Naive B cell (primary cell): ENCODE measurements at regions not wholly inside any gene's neighbourhood (a gene's known extent, or its start where the extent isn't known, plus 50 kb on each side); places are given as distances from the start of the nearest gene placed in this dataset.

Experiments
- ATAC-seq, 2 donors: fragments of 150-1000 bp; cut with Tn5 transposase; 2 replicates each; pipeline ENCODE4 v1.10.0; 2021; ENCODE audit warnings: low read depth in 2 of 2, mild to moderate bottlenecking in 2 of 2, moderate library complexity in 2 of 2
- DNase-seq: peaks from one replicate; pipeline ENCODE4 v3.0.0; 2022
- H3K27ac Mint-ChIP-seq, 6 donors: one replicate each; pipeline ENCODE4 v1.8.0; 2020 to 2022; ENCODE audit warnings: mild to moderate bottlenecking in 6 of 6, mixed read lengths in 6 of 6, moderate library complexity in 5 of 6, inconsistent platforms in 2 of 6
- H3K27me3 Mint-ChIP-seq, 3 donors: one replicate each; pipeline ENCODE4 v1.8.0; 2021 to 2022; ENCODE audit warnings: mixed read lengths in 3 of 3, mild to moderate bottlenecking in 1 of 3
- H3K36me3 Mint-ChIP-seq, 2 donors: one replicate each; pipeline ENCODE4 v1.8.0; 2020 to 2022; ENCODE audit warnings: mixed read lengths in 2 of 2, inconsistent platforms in 1 of 2, mild to moderate bottlenecking in 1 of 2
- H3K4me1 Mint-ChIP-seq, 3 donors: one replicate each; pipeline ENCODE4 v1.8.0; 2020 to 2022; ENCODE audit warnings: mixed read lengths in 3 of 3, inconsistent platforms in 1 of 3, mild to moderate bottlenecking in 1 of 3, moderate library complexity in 1 of 3
- H3K4me3 Mint-ChIP-seq, 8 donors: one replicate each; pipeline ENCODE4 v1.8.0; 2020 to 2022; ENCODE audit warnings: mild to moderate bottlenecking in 8 of 8, mixed read lengths in 8 of 8, moderate library complexity in 8 of 8, inconsistent platforms in 2 of 8
- H3K9me3 Mint-ChIP-seq, 7 donors: one replicate each; pipeline ENCODE4 v1.8.0; 2020 to 2022; ENCODE audit warnings: mixed read lengths in 7 of 7, mild to moderate bottlenecking in 5 of 7, inconsistent platforms in 2 of 7, moderate library complexity in 1 of 7

DNA sequence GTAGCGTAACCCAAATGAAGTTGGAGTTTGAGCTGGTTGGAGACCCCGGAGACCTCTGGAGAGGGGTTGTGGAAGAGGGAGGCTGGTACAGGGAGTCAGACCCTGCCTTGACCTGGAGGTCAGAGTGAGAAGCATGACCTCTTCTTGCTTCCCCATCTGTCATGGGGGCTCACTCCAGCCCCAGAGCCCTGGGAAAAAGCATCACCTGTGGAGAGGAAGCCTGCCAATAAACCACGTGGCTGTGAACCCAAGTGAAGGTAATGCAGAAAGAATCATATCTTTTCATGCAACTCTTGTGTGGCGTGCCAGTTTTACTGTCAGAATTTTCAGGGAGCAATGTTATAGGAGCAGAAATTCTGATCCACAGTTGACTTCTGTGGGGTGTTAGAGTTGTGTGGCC, 178.5 kb upstream of the PRICKLE1 start:
- Mint-ChIP-seq H3K27me3 (peaks cover 0 to 6% (median 0%) of the 10 kb centered on the region in 3 donors), H3K4me3 (no peak overlapping the region)

DNA sequence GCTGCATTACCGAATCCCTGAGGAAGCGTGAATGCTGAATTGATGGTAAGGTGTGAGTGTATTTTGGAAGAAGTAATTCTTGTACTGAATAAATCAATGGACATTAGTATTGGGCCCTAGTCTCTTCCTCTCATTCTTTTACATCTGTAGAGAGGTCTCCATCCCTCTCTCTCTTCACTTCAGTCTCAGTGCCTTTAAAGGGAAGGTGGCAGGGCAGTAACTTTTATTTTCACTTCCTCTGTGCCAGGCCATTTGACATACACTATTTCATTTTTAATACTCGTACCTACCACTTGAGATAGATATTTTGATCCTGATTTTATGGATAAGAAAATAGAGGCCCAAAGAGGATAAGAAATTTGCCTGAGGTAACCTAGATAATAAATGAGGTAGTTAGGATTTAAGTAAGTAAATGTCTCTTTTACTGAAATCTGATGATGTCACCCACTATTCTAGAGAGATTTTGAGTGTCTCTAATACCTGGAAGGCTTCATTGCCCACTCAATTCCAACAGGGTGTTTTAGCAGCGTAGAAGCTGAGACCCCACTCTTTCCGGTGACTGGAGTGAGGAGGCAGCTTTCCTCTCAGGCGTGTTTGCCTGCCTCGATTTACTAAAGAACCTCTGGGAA, 177.9 kb upstream of the PRICKLE1 start:
- no peak overlapping the region for H3K27ac Mint-ChIP-seq
- H3K36me3 Mint-ChIP-seq, result no peaks in the 10 kb centered on the region
- H3K4me3 Mint-ChIP-seq, result no peak overlapping the region
- ATAC-seq (no peak), DNase-seq (no peak)
- H3K9me3 Mint-ChIP-seq, result peaks cover 0 to 11% (median 5%) of the 10 kb centered on the region in 7 donors
- H3K4me1 Mint-ChIP-seq, result no peaks in the 10 kb centered on the region
- H3K27me3 Mint-ChIP-seq, result peaks cover 0 to 5% (median 0%) of the 10 kb centered on the region in 3 donors

More for the DNA sequence above, 178.5 kb upstream of the PRICKLE1 start:
- Mint-ChIP-seq H3K27ac (no peak overlapping the region), H3K36me3 (no peaks in the 10 kb centered on the region), H3K4me1 (no peaks in the 10 kb centered on the region), H3K9me3 (peaks cover under 1 to 12% (median 4%) of the 10 kb centered on the region in 7 donors)
- ATAC-seq, result no peak
- DNase-seq, result no peak

DNA sequence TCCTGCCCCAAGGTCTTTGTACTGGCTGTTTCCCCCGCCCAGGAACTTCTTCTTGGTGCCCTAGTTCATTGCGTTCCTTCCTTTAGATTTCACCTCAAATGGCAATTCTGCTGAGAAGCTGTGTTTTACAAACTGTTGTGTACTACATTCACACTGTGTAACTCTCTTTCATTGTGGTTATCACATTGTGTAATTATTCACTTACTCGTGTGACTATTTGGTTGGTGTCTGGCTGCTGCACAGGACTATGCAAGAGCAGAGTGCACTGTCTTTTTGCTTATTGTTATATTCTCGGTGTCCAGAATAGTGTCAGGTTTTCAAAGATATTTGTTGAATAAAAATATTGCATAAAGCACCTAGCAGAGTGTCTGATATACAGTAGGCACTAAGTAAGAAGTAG, 177.2 kb upstream of the PRICKLE1 start:
- H3K9me3 Mint-ChIP-seq, result peaks cover 0 to 8% (median 4%) of the 10 kb centered on the region in 7 donors
- DNase-seq, result no peak
- H3K27me3 Mint-ChIP-seq, result peaks cover 0 to 5% (median 0%) of the 10 kb centered on the region in 3 donors
- H3K27ac Mint-ChIP-seq, result no peak overlapping the region
- H3K4me1 Mint-ChIP-seq, result no peaks in the 10 kb centered on the region
- no peak for ATAC-seq
- no peak overlapping the region for H3K4me3 Mint-ChIP-seq
- H3K36me3 Mint-ChIP-seq, result no peaks in the 10 kb centered on the region

DNA sequence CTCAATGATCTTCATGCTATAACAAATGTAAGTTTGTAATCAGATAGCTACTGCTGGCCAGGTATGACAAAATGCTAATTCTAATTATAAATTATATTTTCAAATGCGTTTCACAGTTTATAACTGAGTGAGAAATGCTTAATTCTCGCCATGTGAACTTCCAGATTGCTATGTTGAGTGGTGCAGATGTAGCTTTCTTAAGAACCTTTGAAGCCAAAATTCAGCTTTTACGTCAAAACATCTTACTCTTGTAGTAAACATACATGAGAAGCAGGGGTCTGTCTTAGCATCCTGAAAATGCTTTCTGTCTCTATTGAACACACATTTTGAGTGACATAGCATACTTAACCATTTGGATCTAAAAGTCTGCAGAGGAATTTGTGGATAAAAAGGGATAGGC, 176.5 kb upstream of the PRICKLE1 start:
- no peak for ATAC-seq
- Mint-ChIP-seq H3K36me3 (no peaks in the 10 kb centered on the region), H3K27me3 (peaks cover 0 to 5% (median 0%) of the 10 kb centered on the region in 3 donors)

DNA sequence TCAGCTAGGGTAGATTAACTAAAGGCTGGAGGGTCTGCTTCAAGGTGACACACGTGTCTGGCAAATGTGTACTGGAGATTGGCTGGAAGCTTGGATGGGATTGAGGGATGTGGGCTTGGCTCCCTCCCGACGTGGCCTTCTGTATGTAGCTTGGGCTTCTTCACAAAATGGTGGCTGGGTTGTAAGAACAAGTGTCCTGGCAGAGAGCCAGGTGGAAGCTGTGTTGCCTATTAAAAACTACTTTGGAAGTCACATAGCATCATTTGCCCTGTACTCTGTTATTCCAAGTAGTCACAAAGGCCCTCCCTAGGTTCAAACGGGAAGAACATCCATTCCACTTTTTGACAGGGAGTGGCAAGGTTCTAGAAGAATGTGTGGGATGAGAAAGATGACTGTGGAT, 174.1 kb upstream of the PRICKLE1 start:
- H3K27me3 Mint-ChIP-seq, result no peaks in the 10 kb centered on the region
- H3K4me3 Mint-ChIP-seq, result no peak overlapping the region
- no peaks in the 10 kb centered on the region for H3K36me3 Mint-ChIP-seq
- DNase-seq (no peak), ATAC-seq (no peak)
- no peak overlapping the region for H3K27ac Mint-ChIP-seq
- peaks cover 0 to 2% (median 0%) of the 10 kb centered on the region in 7 donors for H3K9me3 Mint-ChIP-seq
- H3K4me1 Mint-ChIP-seq, result no peaks in the 10 kb centered on the region

More for the DNA sequence above, 176.5 kb upstream of the PRICKLE1 start:
- Mint-ChIP-seq H3K9me3 (peaks cover 0 to 3% (median 0%) of the 10 kb centered on the region in 7 donors), H3K4me3 (no peak overlapping the region), H3K27ac (no peak overlapping the region), H3K4me1 (no peaks in the 10 kb centered on the region)
- DNase-seq, result no peak

DNA sequence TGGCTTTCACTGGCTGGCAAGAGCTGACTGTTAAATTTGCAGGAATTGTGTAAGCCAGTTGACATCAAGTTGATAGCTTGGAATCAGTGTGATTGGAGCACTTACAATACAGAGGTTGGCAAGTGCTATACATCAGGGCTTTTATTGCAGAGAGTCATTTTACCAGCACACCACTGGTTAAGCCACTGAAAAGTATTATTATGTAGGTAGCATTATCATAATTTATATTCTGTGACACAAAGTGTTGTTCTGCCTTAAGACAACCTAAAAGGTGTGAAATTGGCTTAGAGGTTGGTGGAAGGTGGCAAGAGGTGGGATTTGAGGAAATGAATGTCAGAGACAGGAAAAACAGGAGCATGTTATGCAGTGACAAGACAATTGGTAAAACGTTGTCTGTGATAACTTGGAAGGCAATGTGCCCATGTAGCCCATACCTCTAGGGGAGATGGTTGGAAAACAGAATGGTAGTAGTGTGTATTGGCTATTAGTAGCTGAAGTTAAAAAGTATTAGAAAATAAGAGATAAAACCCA, 172.9 kb upstream of the PRICKLE1 start:
- DNase-seq (no peak), ATAC-seq (no peak)
- Mint-ChIP-seq H3K27me3 (no peaks in the 10 kb centered on the region), H3K4me1 (no peaks in the 10 kb centered on the region), H3K27ac (peak overlapping the region in 1 of 6 donors; percentile 88), H3K36me3 (no peaks in the 10 kb centered on the region), H3K4me3 (no peak overlapping the region), H3K9me3 (peaks cover 0 to 2% (median 0%) of the 10 kb centered on the region in 7 donors)

DNA sequence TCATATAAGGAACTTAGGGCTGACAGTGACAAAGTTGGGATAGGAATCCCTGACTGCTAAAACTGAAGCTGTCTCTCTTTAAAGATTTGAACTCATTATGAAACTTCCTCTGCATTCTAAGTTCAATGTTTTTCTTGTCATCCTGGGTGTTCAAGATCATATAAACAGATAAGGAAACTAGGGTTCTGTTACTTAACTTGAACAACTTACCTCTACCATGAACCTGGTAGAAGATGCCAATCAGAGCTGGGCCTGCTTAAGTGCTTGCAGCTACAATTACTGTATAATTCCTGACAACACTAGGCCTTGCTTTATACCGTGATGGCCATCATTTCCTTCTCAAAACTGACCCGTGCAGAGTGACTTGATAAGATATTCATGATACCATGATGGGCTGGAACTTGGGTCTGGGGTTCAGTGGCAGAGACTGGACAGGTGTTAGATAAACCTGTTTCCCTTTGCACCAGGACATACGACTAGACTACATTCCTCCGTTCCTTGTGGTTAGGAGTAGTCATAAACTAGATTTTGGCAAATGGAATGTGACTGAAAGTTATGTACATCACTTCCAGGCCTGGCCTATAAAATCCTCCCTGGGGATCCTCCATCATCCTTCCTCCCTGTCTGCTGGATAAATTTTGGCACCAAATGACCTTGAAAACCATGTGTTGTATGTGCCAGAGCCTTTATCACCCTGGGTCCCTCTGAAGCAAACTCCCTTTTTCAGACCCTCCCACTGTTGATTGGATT, 172.2 kb upstream of the PRICKLE1 start:
- Mint-ChIP-seq H3K36me3 (no peaks in the 10 kb centered on the region), H3K4me3 (no peak overlapping the region), H3K4me1 (no peaks in the 10 kb centered on the region), H3K27me3 (no peaks in the 10 kb centered on the region), H3K9me3 (peaks cover 0 to 2% (median 0%) of the 10 kb centered on the region in 7 donors), H3K27ac (no peak overlapping the region)
- DNase-seq, result no peak
- ATAC-seq, result no peak

DNA sequence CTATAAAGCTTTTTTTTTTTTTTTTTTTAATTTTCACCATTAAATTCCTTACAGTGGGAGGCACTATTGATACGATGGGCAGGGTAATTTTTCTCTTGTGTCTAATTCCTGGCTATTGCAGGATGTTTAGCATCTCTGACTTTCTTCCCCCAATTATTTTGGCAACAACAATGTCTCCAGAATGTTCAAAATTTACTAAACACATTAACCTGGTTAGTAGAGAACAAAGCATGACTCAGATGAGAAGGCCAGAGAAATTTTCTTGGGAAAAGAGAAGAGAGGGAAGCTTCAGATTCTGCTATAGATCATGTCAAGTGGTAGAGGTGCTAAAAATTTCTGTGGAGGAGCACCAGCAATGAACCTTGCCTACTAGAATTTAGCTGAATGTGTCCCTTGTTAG, 171.5 kb upstream of the PRICKLE1 start:
- Mint-ChIP-seq H3K27me3 (no peaks in the 10 kb centered on the region), H3K4me1 (no peaks in the 10 kb centered on the region), H3K36me3 (no peaks in the 10 kb centered on the region), H3K27ac (no peak overlapping the region), H3K4me3 (no peak overlapping the region), H3K9me3 (peaks cover 0 to 2% (median 0%) of the 10 kb centered on the region in 7 donors)
- DNase-seq (no peak), ATAC-seq (no peak)

DNA sequence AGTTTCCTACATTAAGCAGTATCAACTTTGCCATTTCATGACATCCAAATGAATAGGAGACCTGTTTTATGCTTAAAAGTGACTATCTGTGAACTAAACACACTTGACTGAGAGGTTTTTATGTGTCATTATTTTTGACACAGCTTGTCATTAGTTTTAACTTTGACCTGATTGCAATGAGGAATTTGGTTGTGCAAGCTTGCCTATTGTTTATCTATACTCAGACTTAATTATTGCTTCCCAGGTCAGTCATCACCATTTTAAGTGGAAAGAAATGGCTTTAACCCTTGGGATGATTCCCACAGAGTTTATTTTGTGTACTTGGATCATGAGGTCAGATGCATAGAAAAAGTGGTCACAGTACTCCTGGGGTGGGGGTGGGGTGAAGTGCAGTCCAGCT, 171.0 kb upstream of the PRICKLE1 start:
- H3K36me3 Mint-ChIP-seq, result no peaks in the 10 kb centered on the region
- no peaks in the 10 kb centered on the region for H3K4me1 Mint-ChIP-seq
- peaks cover 0 to 2% (median 0%) of the 10 kb centered on the region in 7 donors for H3K9me3 Mint-ChIP-seq
- no peak overlapping the region for H3K27ac Mint-ChIP-seq
- H3K27me3 Mint-ChIP-seq, result no peaks in the 10 kb centered on the region
- H3K4me3 Mint-ChIP-seq, result no peak overlapping the region
- ATAC-seq (no peak), DNase-seq (no peak)

DNA sequence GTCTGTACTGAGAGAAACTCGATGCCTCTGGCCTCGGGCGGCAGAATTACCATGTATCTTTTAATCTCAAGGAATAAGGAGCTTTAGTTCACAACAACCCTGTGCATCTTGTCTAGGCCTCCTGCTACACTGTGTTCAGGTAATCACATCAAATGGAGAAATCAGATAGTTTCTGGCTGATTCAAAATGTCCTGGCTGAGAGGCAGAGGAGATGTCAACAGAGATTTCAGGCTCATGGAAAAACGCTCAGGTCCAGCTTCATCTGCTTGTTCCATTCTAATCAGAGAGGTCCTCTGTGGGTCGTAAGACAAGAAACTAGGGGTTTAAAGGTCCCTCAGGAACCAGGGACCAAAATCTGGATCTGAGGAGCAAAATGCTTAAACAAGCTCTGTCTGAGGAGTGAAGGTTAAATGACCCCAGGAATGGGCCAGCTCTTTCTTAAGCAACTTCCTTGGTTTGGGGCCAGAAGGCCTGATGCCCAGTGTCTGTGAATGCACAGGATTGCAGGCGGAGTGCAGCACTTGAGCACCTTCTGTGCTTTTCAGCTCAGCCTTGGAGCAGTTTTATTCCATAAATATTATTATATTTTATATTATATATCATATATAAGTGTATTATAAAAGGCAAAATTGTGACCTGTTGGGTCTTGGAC, 170.2 kb upstream of the PRICKLE1 start:
- Mint-ChIP-seq H3K9me3 (peaks cover 0 to 2% (median 0%) of the 10 kb centered on the region in 7 donors), H3K4me3 (no peak overlapping the region), H3K36me3 (no peaks in the 10 kb centered on the region), H3K27me3 (peaks cover 0 to 4% (median 0%) of the 10 kb centered on the region in 3 donors), H3K27ac (no peak overlapping the region), H3K4me1 (no peaks in the 10 kb centered on the region)
- no peak for DNase-seq
- ATAC-seq, result no peak

DNA sequence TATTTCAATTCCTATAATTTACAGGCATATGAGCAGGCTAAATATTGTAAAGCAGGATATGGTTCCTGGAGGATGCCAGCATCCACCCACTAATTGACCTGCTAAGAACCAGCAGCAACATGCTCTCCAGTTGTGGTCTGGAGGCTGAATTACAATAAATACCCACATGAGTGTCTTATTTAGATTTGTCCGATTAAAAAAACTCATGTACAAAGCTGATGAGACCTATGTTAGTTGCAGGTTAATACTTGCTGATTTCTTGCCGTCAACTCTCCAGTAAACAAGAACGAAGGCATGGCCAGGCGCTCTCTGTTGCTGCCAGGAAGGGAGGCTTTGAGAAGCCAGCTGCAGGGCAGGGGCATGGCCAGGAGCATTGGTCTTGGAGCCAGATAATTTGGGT, 169.3 kb upstream of the PRICKLE1 start:
- no peak for ATAC-seq
- DNase-seq, result no peak
- Mint-ChIP-seq H3K27me3 (peaks cover 0 to 8% (median 0%) of the 10 kb centered on the region in 3 donors), H3K27ac (no peak overlapping the region), H3K36me3 (no peaks in the 10 kb centered on the region), H3K4me1 (no peaks in the 10 kb centered on the region), H3K4me3 (no peak overlapping the region), H3K9me3 (peaks cover 0 to 2% (median 0%) of the 10 kb centered on the region in 7 donors)

DNA sequence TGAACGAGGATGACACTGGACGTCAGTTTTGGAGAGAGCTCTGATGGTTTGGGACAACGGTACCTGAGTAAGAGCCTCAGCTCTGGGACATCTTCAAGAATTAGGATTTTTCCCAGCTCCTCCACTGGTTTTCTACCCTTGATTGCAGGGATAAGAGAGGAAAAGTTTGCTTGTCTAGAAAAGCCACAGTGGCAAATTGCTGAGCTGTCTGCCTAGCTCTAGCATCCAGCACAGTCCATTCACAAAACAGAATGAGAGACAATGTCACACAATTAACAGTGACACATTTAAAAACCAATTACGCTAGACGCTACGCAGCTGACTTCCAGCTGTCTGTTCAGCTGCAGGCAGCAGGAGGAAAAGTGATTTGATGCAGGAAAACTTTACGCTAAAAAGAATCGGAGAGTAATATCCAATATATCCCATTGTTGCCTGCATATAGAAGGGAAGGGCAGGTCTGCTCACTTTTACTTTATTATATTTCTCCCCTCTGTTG, 168.1 kb upstream of the PRICKLE1 start:
- DNase-seq (no peak), ATAC-seq (no peak)
- H3K27me3 Mint-ChIP-seq, result peaks cover 0 to 8% (median 0%) of the 10 kb centered on the region in 3 donors
- no peak overlapping the region for H3K4me3 Mint-ChIP-seq
- no peaks in the 10 kb centered on the region for H3K4me1 Mint-ChIP-seq
- no peaks in the 10 kb centered on the region for H3K36me3 Mint-ChIP-seq
- H3K27ac Mint-ChIP-seq, result no peak overlapping the region
- peaks cover 0 to 3% (median 0%) of the 10 kb centered on the region in 7 donors for H3K9me3 Mint-ChIP-seq

DNA sequence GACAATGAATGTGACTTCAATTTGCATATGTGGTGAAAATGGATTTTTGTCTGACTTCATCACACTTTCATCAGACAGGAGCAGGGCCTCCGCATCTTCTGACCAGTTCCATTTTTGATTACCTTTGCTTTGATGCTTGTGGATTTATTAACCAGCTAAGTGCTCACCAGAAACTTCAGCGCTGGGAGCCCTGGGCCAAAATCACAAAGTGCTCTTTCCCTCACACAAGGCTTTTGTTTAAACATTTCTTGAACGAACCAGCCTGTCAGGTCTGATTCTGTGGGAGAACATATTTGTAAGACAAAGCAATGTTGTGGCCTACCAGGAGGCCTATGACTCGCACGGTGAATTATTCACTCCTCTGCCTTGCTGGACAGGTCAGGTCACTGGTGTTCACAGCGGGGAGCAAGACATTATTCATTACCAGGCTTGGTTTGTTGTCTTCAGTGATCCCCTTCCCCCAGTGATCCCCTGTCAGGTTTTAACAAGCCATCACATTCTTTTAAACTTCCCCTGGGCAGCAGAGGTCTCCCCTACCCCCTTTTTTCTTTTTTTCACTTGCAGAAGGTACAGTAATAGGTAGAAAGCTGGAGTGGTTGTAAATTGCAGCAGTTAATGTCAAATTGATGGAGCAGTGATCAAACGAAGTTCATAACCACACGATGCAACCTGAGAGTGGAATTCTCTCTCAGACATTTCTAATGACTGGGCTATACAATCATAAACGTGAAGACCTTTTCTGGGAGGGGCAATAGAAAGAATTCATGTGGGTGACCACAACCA, 167.5 kb upstream of the PRICKLE1 start:
- H3K36me3 Mint-ChIP-seq, result no peaks in the 10 kb centered on the region
- DNase-seq (no peak), ATAC-seq (no peak)
- H3K4me3 Mint-ChIP-seq, result no peak overlapping the region
- no peak overlapping the region for H3K27ac Mint-ChIP-seq
- H3K27me3 Mint-ChIP-seq, result peaks cover 0 to 8% (median 0%) of the 10 kb centered on the region in 3 donors
- no peaks in the 10 kb centered on the region for H3K4me1 Mint-ChIP-seq
- peaks cover 0 to 3% (median 0%) of the 10 kb centered on the region in 7 donors for H3K9me3 Mint-ChIP-seq
